HG02759 (cell line): ENCODE measurements at regions not wholly inside any gene's neighbourhood (a gene's known extent, or its start where the extent isn't known, plus 50 kb on each side); places are given as distances from the start of the nearest gene placed in this dataset.
"Not testable (repeated sequence)": the region's sequence is repeated elsewhere in the genome, so short reads cannot be mapped to it uniquely, and the experiment has no call there.

ENCODE experiments used
- ATAC-seq: cut with Tn5 transposase; IDR thresholded peaks from one replicate; pipeline ENCODE4 v1.9.1; 2021; ENCODE audit warnings: mild to moderate bottlenecking, moderate library complexity; ENCODE audit not compliant: unreplicated experiment

GRCh38 chr2:144937910-144938709, 418.2 kb upstream of the ZEB2 start:
- no peak for ATAC-seq

- no peak for ATAC-seq
These were observed 417.1 kb upstream of the ZEB2 start for GRCh38 chr2:144937066-144937465.

- no peak for ATAC-seq
These were observed 416.5 kb upstream of the ZEB2 start for GRCh38 chr2:144936442-144936841.

- ATAC-seq: no peak
These were observed 415.8 kb upstream of the ZEB2 start for GRCh38 chr2:144935736-144936135.

- ATAC-seq: no peak
These were observed 415.3 kb upstream of the ZEB2 start for GRCh38 chr2:144935191-144935590.

GRCh38 chr2:144931960-144932359, 412.0 kb upstream of the ZEB2 start:
- no peak for ATAC-seq

DNA sequence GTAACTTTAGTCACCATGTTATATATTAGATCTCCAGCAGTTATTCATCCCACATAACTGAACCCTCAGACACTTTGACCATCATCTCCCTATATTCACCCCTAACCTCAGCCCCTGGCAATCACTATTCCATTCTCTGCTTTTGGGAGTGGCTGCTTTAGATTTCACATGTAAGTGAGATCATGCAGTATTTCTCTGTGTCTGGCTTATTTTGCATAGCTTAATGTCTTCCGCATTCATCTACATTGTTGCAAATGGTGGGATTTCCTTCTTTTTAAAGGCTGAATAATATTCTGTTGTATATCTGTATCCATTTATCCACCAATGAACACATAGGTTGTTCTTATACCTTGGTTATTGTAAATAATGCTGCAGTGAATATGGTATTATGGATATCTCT, 411.6 kb upstream of the ZEB2 start:
- no peak for ATAC-seq

GRCh38 chr2:144927429-144927828, 407.5 kb upstream of the ZEB2 start:
- ATAC-seq: no peak

DNA sequence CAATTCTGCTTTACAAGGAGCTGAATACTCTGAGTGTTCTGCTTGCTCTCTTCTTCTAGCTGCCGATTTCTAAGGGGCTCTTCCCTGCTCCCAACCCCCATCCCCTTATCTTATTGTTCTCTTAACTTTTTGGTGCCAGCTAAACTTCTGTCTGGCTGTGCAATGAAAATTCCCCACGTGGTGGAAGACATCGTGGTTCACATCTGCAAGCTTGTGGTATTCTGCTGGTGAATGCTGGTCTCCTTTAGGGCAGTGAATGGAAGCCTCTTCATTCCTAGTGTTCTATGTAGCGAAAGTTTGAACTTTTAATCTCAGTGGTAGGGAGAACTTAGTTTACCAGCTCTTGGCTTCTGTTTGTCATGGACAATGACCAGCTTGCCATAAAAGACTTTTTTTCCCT, 406.0 kb upstream of the ZEB2 start:
- no peak for ATAC-seq

DNA sequence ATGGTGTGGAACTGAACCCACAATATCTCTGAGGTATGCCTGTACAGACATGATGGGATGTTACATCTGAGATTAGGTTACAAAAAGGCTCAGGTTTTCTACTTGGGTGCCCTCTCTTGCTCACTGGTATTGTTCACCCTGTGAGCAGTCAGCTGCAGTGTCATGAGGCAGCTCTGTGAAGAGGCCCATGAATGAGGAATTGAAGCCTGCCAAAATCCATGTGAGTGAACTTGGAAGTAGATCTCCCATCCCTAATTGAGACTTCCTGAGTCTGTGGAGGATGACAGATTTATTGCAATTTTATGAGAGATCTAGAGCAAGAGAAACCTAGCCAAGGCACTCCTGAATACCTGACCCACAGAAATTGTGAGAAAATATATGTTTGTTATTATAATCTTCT, 404.9 kb upstream of the ZEB2 start:
- no peak for ATAC-seq

GRCh38 chr2:144922519-144922918, 402.6 kb upstream of the ZEB2 start:
- ATAC-seq: no peak

GRCh38 chr2:144920755-144921530, 401.0 kb upstream of the ZEB2 start:
- no peak for ATAC-seq

DNA sequence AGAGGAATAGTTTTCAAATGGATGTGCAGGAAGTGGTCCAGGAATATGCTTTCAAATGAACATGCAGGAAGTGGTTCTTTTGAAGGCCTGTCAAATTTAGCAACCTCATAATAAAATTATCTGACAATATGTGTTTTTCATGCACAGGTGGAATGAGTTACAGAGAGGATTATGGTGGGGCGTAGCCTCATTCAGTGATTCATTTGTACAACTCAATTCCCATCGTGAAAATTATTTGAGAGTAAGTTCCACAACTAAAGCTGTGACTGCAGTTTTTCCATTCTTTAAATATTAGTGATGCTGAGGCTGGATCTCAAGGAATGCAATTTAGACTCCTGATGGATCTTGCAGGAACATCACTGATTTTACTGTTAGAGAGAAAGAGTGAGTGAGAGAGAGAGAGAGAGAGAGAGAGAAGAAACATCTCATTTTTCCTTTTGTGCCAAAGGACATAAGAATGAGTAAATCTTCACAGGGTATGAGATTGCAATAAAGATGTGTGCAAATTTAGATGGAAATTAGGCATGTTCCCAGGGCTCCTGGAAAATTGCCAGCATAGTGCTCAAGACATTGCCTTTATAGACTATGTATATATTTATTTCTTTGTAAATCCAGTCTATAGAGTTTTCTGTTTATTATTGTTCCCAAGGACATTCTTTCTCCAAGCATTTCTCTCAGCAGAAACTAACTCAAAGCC, 394.9 kb upstream of the ZEB2 start:
- no peak for ATAC-seq

DNA sequence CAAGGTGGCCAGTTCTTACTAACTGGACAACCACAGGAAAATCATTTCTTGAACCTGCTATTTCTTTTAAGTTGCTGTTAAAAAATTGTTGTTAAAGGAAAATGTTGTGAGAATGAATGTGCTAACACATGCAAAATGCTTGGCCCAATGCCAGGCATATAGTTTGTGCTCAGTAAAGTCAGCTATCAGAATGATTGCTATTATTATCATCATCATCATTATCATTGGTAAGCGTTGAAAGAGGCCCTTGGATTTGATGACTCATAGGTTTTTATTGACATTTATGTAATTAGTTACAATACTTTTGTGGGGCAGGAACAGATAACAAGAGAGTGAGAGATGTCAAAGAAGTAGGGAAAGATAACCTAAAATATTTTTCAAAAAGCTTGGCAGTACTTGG, 394.2 kb upstream of the ZEB2 start:
- ATAC-seq: no peak

GRCh38 chr2:144912206-144912605, 392.3 kb upstream of the ZEB2 start:
- no peak for ATAC-seq

GRCh38 chr2:144905956-144906355, 386.0 kb upstream of the ZEB2 start:
- ATAC-seq: no peak

- ATAC-seq: no peak
These were observed 384.7 kb upstream of the ZEB2 start for GRCh38 chr2:144904612-144905011.

DNA sequence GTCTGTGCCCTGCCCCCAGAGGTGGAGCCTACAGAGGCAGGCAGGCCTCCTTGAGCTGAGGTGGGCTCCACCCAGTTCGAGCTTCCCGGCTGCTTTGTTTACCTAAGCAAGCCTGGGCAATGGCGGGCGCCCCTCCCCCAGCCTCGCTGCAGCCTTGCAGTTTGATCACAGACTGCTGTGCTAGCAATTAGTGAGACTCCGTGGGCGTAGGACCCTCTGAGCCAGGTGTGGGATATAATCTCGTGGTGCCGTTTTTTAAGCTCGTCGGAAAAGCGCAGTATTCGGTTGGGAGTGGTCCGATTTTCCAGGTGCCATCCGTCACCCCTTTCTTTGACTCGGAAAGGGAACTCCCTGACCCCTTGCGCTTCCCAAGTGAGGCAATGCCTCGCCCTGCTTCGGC, 383.1 kb upstream of the ZEB2 start:
- not testable (repeated sequence) for ATAC-seq

- not testable (repeated sequence) for ATAC-seq
These were observed 381.5 kb upstream of the ZEB2 start for GRCh38 chr2:144901386-144901785.

DNA sequence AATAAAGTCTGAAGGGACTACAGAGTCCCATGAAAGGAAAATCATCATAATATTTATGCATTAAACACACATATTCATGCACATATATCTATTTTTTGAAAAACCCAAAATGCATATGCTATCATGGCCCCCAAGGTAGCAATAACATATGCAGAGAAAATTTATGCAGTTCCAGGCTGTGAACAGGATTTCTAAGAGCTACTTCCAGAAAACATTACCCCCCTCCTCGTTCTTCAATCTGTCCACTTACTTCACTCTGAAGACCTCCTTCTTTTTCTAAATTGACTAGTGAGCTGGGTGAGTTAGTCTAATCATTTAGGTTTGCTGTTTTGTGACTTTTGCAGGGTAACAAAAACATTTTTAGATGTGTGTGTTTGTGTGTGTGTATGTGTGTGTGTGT, 376.4 kb upstream of the ZEB2 start:
- ATAC-seq: no peak
